Epidermal melanocyte (primary cell): ENCODE measurements at regions not wholly inside any gene's neighbourhood (a gene's known extent, or its start where the extent isn't known, plus 50 kb on each side); places are given as distances from the start of the nearest gene placed in this dataset.

Source experiments
- DNase-seq: peaks from one replicate; pipeline ENCODE4 v3.0.0; 2011; ENCODE audit warnings: low spot score; ENCODE audit not compliant: insufficient read length

DNA sequence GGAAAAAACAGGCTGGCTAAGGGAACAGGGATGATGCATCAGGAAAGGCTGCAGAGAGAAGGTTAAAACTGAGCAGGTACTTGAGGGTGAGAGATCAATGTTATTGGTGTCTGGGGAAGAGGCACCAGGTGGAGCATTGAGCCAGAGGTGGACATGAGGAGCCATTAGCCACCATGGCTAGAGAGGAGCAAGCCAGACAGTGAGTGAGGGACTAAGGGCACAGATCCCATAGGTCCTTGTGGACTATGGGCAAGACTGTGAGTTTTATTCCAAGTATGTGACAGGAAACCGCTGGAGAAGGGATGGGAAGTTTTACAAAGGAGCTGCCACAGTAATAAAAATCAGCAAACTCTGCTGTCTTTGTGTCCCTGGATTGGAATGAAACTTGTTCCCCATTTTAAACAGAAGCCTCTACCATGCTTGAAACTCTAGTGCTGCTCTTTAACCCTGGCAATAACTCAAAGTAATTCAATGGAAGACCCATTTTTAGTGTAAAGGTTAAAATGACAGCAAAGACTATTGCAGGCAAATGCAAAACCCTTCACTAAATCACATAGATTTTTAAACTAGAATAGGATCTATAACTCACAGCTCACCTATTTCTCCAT is 349.8 kb downstream of the ENC1 start:
- DNase-seq, result no peak

DNA sequence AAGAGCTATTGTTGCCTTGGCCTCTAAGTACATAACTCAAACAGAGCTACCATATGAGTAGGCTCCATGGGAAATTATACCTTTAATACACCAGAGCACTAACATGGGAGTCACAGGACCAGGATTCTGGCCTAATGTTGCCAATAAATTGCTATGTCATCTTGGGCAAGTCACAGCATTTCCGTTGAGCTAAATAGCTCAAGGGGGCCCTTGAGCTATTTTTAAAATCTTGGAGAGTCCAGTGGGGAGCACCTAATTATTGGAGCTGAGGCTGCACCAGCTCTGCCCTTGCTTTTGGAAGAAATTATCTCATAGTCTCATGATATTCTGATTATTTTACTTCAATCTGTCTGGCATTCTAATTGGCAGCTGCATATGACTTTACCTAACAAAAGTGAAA is 350.8 kb downstream of the ENC1 start:
- no peak for DNase-seq

DNA sequence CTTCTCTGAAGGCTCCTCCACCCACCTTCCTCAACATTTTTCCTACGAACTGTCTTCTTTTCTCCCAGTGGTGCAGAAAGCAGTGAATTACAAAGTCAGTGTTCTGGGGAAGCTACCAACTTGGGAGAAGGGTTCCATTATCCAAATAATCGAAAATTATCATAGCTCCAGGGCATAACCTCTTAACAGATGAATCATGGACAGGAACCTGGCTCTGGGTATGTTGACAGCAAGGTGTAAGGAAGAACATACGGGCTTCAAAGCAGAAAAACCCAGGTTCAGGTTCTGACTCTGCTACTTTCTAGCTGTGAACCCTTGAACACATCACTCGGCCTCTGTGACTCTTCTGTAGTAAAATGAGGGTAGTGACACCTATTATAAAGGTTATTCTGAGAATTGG is 351.3 kb downstream of the ENC1 start:
- no peak for DNase-seq

DNA sequence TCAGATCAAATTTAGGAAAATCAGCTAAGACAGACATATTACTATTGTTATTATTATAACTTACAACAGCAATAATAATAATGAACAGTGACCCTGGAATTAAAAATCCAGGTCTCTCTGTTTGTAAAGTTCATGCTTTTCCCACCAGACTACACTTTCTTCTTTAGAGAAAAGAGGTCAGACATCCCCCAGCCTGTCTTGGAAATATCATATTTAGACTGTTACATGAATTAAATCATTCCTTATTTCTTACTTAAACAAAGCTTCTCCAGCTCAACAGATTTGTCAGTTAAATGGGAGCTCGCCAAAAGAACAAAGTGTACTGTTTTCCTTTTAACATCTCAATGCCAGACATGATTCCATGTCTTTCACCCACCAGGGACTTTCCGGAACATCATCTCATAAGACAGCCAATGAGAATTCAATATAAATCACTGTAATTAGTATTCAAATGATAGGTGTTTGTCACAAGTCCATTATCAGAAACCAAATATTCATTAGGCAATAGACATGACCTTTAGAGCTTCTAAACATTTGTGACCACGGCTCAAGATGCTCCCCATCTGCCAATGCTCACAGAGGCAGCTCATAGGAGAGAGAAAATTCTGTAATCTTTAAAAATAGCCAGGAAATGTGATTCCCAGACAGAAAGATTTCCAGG is 351.9 kb downstream of the ENC1 start:
- DNase-seq, result no peak

DNA sequence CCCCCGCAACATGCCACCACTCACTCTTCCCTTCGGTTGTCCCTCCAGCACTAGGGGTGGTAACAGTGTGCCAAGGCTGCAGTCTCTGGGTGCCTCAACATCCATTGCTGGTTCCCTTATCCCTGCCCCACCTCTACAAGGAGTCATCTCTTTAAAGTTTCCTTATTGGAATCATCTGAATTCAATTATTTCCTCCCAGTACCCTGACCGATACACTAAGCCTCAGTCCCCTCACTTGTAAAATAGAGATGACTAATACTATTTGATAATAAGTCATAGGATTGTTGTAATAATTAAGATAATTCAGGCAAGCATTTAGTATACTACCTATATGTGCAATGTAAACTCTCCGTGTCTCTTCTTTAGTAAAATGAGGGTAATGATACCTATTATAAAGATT is 352.5 kb downstream of the ENC1 start:
- DNase-seq, result no peak

DNA sequence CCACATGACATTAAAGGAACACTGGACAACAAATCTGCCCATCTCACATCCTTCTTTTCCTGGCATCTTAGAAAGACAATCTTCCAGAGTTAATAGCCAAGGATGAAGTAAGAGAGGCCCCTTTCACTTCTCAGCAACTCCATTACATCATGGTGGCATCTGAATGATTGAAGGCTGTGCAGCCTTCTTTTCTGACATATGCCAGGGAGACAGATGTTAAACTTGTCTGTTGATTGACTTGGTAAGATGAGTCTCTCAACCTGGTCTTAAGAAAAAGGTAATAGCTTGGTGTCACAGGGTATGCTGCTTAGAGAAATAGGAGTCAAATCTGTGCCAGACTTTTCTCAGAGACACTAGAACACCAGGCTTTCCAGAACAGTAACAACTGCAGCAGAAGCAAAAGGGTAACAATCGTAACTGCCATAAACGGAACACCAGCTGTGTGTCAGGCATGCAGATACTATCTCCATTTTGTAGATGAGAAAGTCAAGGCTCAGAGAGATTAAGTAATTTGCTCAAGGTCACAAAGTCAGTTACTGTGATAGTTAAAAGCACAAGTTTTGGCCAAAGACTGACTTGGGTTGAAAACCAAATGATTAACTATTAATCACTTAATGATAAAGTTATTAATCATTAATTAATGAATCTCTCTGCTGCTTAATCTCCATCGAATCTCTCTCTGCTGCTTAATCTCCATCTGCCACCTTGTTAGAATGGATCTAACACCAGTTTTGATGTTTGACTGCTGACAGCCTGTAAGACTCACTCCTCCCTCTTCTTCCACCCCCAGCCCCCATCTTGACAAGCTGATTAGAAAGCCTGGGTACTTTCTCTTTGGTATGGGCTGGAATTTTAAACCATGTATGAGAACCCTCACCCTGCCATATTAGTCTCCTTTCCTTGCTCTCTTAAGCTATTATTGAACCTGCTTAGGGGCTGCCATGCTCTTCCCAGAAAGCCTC is 353.5 kb downstream of the ENC1 start:
- no peak for DNase-seq

DNA sequence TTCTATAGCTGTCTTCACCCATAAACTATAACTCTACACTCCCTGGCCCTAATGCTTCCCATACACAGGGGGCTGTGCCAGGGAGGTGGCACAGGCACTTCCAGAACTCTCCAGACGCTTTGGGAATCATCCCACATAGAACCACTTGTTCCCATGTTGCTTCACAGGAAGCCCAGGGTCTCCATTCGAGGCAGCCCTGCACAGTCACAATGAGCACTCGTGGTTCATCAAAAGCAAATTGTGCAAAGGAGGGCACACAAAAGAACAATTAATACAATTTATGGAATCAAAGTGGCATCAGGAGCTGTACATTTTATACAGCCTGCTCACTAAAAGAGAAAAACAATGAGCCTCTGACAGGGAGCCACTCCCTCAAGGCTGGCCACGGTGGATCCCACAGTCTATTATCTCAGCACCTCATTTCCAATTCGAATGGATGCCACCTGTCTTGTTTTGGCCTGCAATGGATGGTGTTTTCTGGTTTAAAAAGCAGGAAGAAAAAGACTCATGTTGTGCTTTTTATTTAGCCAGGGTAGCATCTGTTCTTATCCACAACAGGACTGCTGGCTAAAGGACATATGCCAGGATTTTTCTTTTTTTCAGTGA is 354.8 kb downstream of the ENC1 start:
- no peak for DNase-seq

DNA sequence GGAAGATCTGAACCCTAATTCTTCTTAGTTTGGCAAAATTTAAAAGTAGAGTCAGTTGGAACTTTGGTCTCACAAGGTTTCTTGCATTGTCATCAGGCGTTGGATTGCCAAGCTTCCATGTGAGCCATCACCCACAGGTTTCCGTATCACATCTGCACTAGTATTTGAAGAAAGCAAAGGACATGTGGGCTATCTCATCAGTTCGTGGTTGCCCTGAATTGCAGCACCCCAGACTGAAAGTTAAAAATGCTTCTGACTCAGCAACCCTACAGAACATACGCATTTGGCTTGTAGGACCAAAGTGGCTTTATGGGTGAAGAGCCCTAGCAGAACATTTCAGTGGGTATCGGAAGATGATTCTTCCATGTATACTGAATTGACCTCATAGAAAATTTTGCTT is 358.0 kb downstream of the ENC1 start:
- DNase-seq, result no peak

DNA sequence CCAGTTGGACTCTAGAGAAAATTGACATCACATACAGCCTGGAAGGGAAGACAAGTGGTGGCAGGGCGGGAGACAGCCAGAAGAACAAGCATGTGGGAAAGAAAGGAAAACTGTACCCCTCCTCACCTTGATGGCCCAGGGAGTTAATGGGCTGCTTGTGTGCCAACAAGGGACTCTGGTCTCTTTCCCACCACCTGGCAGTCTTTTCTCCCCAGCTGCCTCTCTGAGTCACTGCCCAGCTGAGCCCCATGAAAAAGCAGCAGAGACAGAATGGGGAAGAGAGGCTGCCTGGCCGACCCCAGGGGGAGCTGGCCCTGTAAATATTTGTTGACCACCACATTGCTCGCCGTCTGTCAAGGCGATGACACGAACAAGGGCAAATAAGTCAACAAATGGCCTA is 359.4 kb downstream of the ENC1 start:
- no peak for DNase-seq

DNA sequence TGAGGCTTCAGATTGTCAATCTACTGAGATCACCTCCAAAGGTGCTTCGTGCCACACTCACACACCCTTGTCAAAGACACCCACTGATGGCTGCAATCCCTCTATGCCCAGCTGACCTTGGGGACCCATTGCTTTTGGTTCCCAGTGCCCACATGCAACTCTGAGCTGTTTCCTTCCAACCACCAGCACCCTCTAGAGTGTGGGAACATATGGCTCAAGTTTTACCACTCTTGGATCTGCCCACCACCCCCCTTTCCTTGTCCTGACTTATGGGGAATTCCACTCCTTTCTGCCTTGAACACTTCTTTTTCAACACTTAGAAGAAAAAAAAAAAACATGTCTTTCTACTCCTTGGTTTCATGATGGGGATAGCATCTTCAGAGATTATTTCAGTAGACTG is 360.2 kb downstream of the ENC1 start:
- no peak for DNase-seq

DNA sequence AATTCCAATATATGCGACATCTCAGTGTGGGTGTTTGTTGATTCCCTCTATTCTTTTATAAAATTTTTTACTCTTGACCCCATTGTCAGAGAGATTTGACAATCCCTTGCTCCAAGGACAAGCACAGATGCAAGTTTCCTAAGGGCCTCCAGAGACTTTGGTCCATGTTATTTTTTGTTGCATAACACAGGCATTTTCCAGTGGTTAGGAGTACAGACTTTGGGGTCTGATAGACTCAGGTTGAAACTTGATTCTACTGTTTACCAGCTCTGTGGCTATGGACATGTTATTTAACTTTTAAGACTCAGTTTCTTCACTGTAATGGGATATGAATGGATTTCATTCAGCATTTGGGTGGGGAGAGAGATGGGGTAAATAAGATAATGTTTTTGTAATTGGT is 361.3 kb downstream of the ENC1 start:
- no peak for DNase-seq

DNA sequence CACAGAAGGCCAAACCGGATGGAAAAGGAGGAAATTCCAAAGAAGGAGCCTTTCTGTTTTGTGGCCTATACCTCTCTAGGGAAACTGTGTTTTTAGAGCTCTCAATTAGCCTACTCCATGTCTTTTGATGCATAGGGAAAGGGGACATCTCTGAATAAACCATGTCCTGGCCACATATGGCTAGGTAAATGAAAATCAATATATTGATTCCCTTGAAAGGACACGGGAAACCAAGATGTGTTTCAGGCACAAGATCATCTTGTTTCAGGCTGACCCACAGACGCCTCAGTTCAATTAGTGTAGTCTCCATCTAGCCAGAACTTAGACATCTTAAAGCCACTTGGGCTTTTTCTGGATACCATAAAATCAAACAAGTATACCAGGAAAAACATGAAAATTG is 363.1 kb downstream of the ENC1 start:
- no peak for DNase-seq

DNA sequence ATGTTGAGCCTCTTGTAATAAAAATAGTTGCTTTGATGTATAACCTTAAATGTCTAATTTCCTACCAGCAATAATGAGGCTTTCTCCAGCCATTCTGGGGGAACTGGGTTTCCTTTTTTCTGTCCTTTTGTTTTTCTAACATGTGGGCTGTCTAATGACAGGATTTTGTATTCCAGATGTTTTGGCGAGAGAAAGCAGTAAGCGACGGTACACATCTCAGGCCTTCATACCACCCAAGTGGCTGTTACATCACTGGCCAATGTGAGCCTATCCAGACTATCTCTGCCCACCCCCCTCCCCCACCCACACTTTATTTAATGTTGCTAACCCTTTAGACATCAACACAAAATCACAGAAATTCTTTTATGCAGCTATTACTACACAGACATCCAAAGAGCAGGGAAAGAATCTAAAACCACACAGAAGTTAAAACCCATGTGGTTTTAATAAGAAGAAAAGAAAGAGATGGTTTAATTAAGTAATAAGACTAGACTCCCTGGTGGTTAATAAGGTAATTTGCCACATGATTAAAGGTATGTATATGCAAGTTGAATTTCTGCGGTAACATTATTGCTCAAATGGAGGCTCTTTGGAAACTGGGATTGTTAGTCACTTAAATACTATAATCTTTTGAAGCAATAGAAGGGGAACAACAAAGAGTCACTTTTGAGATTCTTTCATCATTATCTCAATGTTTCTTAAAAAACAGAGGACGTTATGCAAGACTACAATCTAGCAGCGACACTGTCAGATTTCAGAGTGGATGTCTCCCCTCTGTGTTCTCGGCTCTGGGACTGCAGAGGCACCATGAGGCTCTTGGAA is 365.1 kb downstream of the ENC1 start:
- DNase-seq, result no peak

DNA sequence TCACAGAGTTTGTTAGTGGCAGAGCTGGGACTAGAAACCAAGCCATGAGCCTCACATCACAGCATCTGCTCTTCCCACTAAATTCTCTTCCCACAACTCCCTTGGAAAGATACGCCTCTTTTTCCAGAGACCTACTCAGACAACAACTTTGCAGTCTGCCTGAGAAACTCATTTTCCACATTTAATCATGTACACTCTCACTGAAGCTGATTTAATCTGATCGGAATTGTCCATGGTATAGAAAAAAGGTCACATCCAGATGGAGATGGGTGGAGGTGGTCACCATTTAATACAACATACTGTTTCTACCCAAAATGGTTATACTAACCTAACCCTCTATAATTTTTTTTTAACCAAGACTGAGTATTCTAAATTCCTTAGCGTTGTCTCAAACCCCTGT is 366.2 kb downstream of the ENC1 start:
- DNase-seq, result no peak

DNA sequence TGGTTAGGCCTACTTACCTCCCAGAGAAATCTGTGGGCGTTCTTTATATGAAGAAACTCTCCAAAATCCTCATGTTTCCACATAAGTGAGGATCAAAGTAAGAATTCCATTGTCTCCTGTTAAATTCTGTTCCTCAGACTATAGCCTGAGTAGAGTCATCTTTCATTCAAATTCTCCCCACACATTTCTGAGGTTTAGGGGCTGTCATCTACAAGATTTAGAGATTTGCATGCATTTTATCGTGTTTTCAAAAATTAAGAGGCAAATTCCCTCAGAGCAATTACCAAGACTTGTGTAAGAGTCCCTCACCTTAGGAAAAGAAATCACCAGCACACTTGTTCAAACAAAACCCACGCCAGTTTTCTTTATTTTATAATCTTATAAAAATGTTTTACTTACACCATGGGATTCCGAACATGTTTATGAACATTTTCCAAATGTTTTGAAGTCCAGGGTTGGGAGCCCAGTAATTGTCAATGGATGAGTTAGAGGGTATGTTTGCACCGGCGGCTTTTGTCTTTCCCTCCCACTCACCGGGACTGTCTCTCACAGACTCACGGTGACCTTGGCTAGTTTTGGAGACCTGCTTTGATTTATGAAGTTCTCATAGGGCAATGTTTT is 367.6 kb downstream of the ENC1 start:
- no peak for DNase-seq

DNA sequence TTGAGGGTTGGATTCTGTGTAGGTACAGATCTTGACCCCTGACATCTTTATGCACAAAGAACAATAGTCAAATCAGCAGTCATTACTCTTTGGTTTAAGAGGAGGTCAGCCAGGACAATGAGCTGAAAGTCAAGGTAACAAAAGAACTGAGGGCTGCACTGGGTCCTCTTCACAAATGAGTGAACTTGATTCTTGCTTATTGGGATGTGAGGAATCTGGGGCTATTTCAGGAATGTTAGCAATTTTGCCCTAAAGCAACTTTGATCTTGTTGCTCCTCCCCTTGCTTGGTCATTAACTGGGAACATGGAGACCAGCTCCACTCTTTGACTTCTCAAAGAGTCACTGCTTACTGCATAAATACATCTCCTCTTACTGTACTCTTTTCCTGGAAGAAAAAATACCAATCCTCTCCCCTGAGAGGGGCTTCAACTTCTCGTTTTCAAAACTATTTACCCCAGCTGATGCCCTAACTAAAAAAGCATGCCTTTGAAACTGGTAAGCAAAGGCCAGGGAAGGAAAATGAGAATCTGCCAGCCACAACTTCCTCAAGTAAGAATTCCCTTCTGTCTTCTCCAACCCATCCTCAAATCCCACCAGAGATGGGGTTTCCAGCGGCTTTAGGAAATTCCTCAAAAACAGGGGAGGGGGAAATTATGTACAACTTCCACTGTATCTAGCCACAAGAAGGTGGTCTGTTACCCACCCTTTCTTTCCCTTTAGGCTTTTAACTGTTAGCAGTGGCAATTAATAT is 368.3 kb downstream of the ENC1 start:
- DNase-seq, result peak; percentile 56

DNA sequence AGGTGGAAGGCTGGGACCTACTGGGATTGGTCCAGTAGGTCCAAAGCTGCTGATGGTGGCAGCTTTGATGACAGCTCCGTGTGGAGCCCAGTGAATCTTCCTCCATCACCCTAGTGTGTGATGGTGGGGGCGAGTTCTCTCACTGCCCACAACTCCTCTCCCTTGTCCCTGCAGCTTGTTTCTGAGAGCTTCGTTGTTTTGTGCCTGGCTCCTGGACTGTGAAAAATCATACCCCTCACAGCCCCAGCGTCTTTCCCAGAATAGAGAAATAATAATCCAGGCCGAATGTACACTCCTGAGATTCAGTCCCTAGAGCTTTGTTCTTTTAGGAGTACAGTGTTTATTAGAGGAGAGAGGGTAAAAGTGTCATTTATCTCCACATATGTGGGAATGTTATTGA is 372.2 kb downstream of the ENC1 start:
- no peak for DNase-seq

DNA sequence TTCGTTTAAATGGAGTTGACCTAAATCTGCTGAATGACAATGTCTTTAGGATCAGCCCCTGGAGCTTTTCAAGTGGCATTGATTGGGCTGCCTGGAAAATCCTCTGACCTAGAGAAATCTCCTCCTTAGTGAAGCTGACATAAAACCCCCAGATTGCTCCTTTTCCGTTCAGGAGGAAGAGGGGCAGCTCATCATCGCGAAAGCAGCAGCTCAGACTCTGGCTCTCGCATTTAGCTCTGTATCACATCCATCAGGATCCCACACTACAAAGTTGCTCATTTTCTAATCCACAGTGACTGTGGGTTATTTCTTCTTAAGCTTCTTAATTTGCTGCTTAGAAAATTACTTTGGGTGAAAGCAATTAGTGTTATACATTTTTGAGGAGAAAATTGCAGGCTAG is 373.7 kb downstream of the ENC1 start:
- DNase-seq, result no peak

DNA sequence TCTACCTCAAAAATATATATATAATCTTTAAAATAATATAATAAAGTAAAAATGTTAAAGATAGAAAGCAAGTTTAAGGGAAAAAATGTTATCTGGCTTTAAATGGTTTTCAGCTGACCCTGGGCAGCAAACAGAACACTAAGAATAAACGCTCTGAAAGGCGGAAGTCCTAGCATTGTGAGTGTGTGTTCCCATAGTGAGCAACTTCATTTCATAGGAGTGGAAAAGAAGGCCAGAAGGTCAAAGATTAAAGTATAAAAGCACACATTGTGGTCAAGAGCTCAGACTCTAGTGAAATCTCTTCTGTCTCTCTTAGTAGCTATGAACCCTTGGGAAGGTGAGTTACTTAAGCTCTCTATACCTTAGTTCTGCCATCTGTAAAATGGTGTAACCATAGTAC is 374.4 kb downstream of the ENC1 start:
- no peak for DNase-seq
